ENCODE measurements at regions not wholly inside any gene's neighbourhood (a gene's known extent, or its start where the extent isn't known, plus 50 kb on each side); places are given as distances from the start of the nearest gene placed in this dataset.
A peak's percentile ranks its signal among the peaks of the same experiment; 100 is the strongest.

DNA sequence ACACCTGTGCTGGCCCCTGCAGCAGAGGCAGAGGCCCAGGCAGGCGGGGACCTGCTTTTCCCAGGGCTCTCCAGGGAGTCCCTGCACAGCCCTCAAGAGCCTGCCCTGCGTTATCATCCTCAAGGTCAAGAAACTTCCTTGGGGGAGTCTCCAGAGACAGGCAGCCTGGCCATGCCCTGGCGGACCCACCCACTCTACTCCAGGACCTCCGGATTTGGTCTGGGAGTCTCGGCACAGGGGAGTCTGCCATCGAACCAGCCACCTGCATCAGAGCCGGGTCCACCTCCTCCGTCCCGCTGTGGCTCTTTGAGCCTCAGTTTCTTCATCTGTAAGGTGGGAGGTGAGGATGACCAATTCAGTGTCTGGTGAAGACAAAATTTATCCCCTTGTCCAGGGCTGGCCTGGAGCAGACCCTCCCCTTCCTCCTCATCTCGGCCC, 75.3 kb upstream of the TNRC6C start:
- no peak overlapping the region for H3K27ac ChIP-seq (ENCODE audit: low read depth, low read length)
- H3K4me1 ChIP-seq (ENCODE audit: control insufficient read depth, insufficient read depth, low read length) = peaks cover 4% of the 10 kb centered on the region
- H3K4me3 ChIP-seq (ENCODE audit: low read length) = no peak overlapping the region
- H3K27me3 ChIP-seq (ENCODE audit: control insufficient read depth, insufficient read depth, low read length) = peaks cover 12% of the 10 kb centered on the region
- H3K9ac ChIP-seq (ENCODE audit: low read length) = no peak overlapping the region
- H3K36me3 ChIP-seq (ENCODE audit: control insufficient read depth, insufficient read depth, low read length) = no peaks in the 10 kb centered on the region

GRCh38 chr17:77884019-77884418, 74.5 kb upstream of the TNRC6C start:
- Histone ChIP-seq H3K27me3 (ENCODE audit: control insufficient read depth, insufficient read depth, low read length) (peaks cover 12% of the 10 kb centered on the region), H3K4me1 (ENCODE audit: control insufficient read depth, insufficient read depth, low read length) (peaks cover 5% of the 10 kb centered on the region), H3K9ac (ENCODE audit: low read length) (no peak overlapping the region), H3K4me3 (ENCODE audit: low read length) (no peak overlapping the region), H3K27ac (ENCODE audit: low read depth, low read length) (no peak overlapping the region), H3K36me3 (ENCODE audit: control insufficient read depth, insufficient read depth, low read length) (no peaks in the 10 kb centered on the region)

- Histone ChIP-seq H3K4me3 (ENCODE audit: low read length) (no peak overlapping the region), H3K9ac (ENCODE audit: low read length) (no peak overlapping the region), H3K36me3 (ENCODE audit: control insufficient read depth, insufficient read depth, low read length) (no peaks in the 10 kb centered on the region), H3K27me3 (ENCODE audit: control insufficient read depth, insufficient read depth, low read length) (peaks cover 12% of the 10 kb centered on the region), H3K27ac (ENCODE audit: low read depth, low read length) (no peak overlapping the region), H3K4me1 (ENCODE audit: control insufficient read depth, insufficient read depth, low read length) (peaks cover 5% of the 10 kb centered on the region)
Observed at GRCh38 chr17:77884967-77885641, 73.4 kb upstream of the TNRC6C start.

- H3K27me3 ChIP-seq (ENCODE audit: control insufficient read depth, insufficient read depth, low read length) = peaks cover 12% of the 10 kb centered on the region
- no peak overlapping the region for H3K27ac ChIP-seq (ENCODE audit: low read depth, low read length)
- H3K4me1 ChIP-seq (ENCODE audit: control insufficient read depth, insufficient read depth, low read length) = peaks cover 5% of the 10 kb centered on the region
- H3K36me3 ChIP-seq (ENCODE audit: control insufficient read depth, insufficient read depth, low read length) = no peaks in the 10 kb centered on the region
- no peak overlapping the region for H3K9ac ChIP-seq (ENCODE audit: low read length)
- no peak overlapping the region for H3K4me3 ChIP-seq (ENCODE audit: low read length)
Observed at GRCh38 chr17:77885678-77886386, 72.7 kb upstream of the TNRC6C start.

- H3K27me3 ChIP-seq (ENCODE audit: control insufficient read depth, insufficient read depth, low read length) = peaks cover 12% of the 10 kb centered on the region
- H3K9ac ChIP-seq (ENCODE audit: low read length) = no peak overlapping the region
- H3K4me3 ChIP-seq (ENCODE audit: low read length) = no peak overlapping the region
- peaks cover 5% of the 10 kb centered on the region for H3K4me1 ChIP-seq (ENCODE audit: control insufficient read depth, insufficient read depth, low read length)
- no peak overlapping the region for H3K27ac ChIP-seq (ENCODE audit: low read depth, low read length)
- H3K36me3 ChIP-seq (ENCODE audit: control insufficient read depth, insufficient read depth, low read length) = no peaks in the 10 kb centered on the region
Observed at GRCh38 chr17:77886387-77886728, 72.1 kb upstream of the TNRC6C start.

- Histone ChIP-seq H3K4me3 (ENCODE audit: low read length) (peak overlapping the region; percentile 90), H3K27me3 (ENCODE audit: control insufficient read depth, insufficient read depth, low read length) (peaks cover 8% of the 10 kb centered on the region), H3K9ac (ENCODE audit: low read length) (no peak overlapping the region), H3K27ac (ENCODE audit: low read depth, low read length) (peak overlapping the region; percentile 6), H3K4me1 (ENCODE audit: control insufficient read depth, insufficient read depth, low read length) (peaks cover 5% of the 10 kb centered on the region), H3K36me3 (ENCODE audit: control insufficient read depth, insufficient read depth, low read length) (no peaks in the 10 kb centered on the region)
Observed at GRCh38 chr17:77887110-77887463, 71.4 kb upstream of the TNRC6C start.

DNA sequence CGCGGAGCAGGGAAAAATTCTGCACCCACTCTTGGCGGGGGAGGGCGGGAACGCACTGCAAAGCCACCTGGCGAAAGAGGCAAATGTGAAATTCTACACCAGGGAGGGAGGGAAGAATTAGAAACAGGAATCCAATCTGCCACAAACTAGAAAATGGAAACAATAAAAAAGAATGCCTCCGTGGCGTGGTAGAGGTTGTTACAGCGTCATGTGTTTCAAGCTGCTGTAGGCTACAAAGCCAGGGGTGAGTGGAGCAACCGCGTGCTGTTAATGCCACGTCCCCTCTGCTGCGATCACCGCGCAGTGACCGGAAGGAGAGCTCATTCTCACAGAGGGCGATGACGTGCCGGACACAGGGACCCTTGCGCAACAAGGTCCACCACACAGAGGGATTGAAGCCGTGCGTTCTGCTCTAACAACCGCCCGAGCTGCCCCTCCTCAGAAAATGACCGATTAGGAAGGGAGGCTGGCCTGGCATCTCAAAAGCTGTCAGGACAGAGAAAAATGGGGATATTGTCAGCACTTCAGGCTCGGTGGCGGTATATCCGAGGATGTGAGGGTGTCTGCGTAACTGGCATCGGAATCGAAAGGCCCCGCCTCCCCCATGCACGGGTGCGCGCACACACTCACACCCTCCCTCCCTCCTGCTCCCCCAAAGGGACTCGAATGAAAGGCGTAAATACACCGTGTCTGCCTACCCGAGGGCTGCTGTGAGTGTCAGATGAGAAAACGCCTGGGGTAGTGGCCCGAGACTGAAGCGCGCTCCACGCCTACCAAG, 70.8 kb upstream of the TNRC6C start:
- Histone ChIP-seq H3K27ac (ENCODE audit: low read depth, low read length) (peak overlapping the region; percentile 45), H3K9ac (ENCODE audit: low read length) (peak overlapping the region; percentile 80), H3K36me3 (ENCODE audit: control insufficient read depth, insufficient read depth, low read length) (no peaks in the 10 kb centered on the region), H3K4me3 (ENCODE audit: low read length) (peak overlapping the region; percentile 90), H3K27me3 (ENCODE audit: control insufficient read depth, insufficient read depth, low read length) (peaks cover 7% of the 10 kb centered on the region), H3K4me1 (ENCODE audit: control insufficient read depth, insufficient read depth, low read length) (peaks cover 5% of the 10 kb centered on the region)

- H3K9ac ChIP-seq (ENCODE audit: low read length) = peak overlapping the region; percentile 80
- peak overlapping the region; percentile 90 for H3K4me3 ChIP-seq (ENCODE audit: low read length)
- H3K4me1 ChIP-seq (ENCODE audit: control insufficient read depth, insufficient read depth, low read length) = peaks cover 5% of the 10 kb centered on the region
- peak overlapping the region; percentile 45 for H3K27ac ChIP-seq (ENCODE audit: low read depth, low read length)
- H3K36me3 ChIP-seq (ENCODE audit: control insufficient read depth, insufficient read depth, low read length) = no peaks in the 10 kb centered on the region
- peaks cover 7% of the 10 kb centered on the region for H3K27me3 ChIP-seq (ENCODE audit: control insufficient read depth, insufficient read depth, low read length)
Observed at GRCh38 chr17:77888242-77889134, 70.0 kb upstream of the TNRC6C start.

DNA sequence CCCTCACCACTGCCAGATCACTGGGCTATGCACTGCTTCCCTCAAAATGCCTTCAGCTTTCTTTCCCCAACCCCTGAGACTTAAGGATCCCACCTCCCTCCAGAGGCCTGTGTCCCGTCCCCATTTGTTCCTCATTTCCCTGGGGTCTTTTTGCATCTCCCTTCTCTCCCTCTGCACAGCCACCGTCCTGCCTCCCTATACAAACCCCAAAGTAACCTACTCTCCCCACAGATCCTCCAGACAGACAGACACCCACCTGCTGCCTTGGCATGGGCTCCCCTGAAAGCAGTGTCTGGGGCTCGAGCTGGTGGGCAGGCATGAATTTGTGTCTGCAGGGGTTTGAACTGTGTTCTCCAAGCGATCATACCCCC, 69.4 kb upstream of the TNRC6C start:
- no peaks in the 10 kb centered on the region for H3K36me3 ChIP-seq (ENCODE audit: control insufficient read depth, insufficient read depth, low read length)
- H3K27me3 ChIP-seq (ENCODE audit: control insufficient read depth, insufficient read depth, low read length) = peaks cover 7% of the 10 kb centered on the region
- peaks cover 5% of the 10 kb centered on the region for H3K4me1 ChIP-seq (ENCODE audit: control insufficient read depth, insufficient read depth, low read length)
- H3K27ac ChIP-seq (ENCODE audit: low read depth, low read length) = no peak overlapping the region
- no peak overlapping the region for H3K9ac ChIP-seq (ENCODE audit: low read length)
- H3K4me3 ChIP-seq (ENCODE audit: low read length) = no peak overlapping the region

DNA sequence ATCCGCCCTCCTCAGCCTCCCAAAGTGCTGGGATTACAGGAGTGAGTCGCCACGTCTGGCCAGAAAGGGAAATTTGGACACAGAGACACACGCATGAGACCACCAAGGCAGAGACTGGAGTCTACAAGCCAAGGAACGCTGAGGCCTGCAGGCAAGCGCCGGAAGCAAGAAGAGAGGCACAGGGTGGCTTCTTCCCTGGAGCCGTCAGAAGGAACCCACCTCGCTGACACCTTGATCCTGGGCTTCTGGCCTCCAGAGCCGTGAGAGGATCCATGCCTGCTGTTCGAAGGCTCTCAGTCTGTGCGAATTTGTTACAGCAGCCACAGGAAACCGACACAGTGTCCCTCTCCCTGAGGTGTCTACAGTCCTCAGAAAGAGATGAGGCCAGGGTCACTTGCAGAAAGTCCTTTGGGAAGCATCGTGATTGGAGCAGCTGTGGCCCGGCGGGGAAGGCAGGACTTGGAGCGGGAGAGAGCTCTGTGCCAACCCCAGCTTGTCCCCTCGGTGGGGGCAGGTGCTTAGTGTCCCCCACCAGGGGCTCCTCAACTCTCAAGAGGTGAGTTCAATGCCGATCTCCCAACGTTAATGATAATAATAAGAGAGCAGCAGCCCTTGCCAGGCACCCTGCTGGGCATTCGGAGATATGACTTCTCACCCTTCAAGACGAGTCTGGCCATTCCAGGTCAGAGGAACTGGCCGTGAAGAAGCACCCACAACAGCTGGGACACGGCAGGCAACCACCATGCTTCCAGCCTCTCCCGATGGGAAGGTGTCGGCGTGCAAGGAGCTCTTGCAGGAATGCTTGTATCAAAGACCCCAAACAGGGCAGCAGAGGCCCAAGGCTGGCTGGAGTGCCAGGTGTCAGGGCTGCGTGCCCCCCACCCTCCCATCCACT, 68.4 kb upstream of the TNRC6C start:
- no peak overlapping the region for H3K27ac ChIP-seq (ENCODE audit: low read depth, low read length)
- H3K4me1 ChIP-seq (ENCODE audit: control insufficient read depth, insufficient read depth, low read length) = peaks cover 5% of the 10 kb centered on the region
- peaks cover 7% of the 10 kb centered on the region for H3K27me3 ChIP-seq (ENCODE audit: control insufficient read depth, insufficient read depth, low read length)
- H3K4me3 ChIP-seq (ENCODE audit: low read length) = no peak overlapping the region
- H3K36me3 ChIP-seq (ENCODE audit: control insufficient read depth, insufficient read depth, low read length) = no peaks in the 10 kb centered on the region
- H3K9ac ChIP-seq (ENCODE audit: low read length) = no peak overlapping the region

- Histone ChIP-seq H3K4me3 (ENCODE audit: low read length) (no peak overlapping the region), H3K9ac (ENCODE audit: low read length) (no peak overlapping the region), H3K27ac (ENCODE audit: low read depth, low read length) (no peak overlapping the region), H3K27me3 (ENCODE audit: control insufficient read depth, insufficient read depth, low read length) (peaks cover 7% of the 10 kb centered on the region), H3K4me1 (ENCODE audit: control insufficient read depth, insufficient read depth, low read length) (peaks cover 5% of the 10 kb centered on the region), H3K36me3 (ENCODE audit: control insufficient read depth, insufficient read depth, low read length) (no peaks in the 10 kb centered on the region)
Observed at GRCh38 chr17:77890771-77891170, 67.7 kb upstream of the TNRC6C start.
